NCI-H1694 (cell line): ENCODE measurements at regions not wholly inside any gene's neighbourhood (a gene's known extent, or its start where the extent isn't known, plus 50 kb on each side); places are given as distances from the start of the nearest gene placed in this dataset.
"Not testable (repeated sequence)": the region's sequence is repeated elsewhere in the genome, so short reads cannot be mapped to it uniquely, and the experiment has no call there.

Experiments used
- DNase-seq: peaks from one replicate; lab custom pipeline; 2025; lab: John Stamatoyannopoulos, UW

- no peak for DNase-seq
These were observed 354.1 kb downstream of the KCNJ2 start for GRCh38 chr17:70523426-70523825.

- not testable (repeated sequence) for DNase-seq
These were observed 355.7 kb downstream of the KCNJ2 start for GRCh38 chr17:70525035-70525434.

- DNase-seq, result no peak
These were observed 356.6 kb downstream of the KCNJ2 start for GRCh38 chr17:70525961-70526360.

GRCh38 chr17:70527364-70527888, 358.1 kb downstream of the KCNJ2 start:
- no peak for DNase-seq

GRCh38 chr17:70533427-70533826, 364.1 kb downstream of the KCNJ2 start:
- DNase-seq, result no peak

GRCh38 chr17:70535986-70536385, 366.7 kb downstream of the KCNJ2 start:
- no peak for DNase-seq

- no peak for DNase-seq
These were observed 370.0 kb downstream of the KCNJ2 start for GRCh38 chr17:70539132-70539924.

- DNase-seq, result no peak
These were observed 373.5 kb downstream of the KCNJ2 start for GRCh38 chr17:70542876-70543275.

GRCh38 chr17:70544317-70544716, 375.0 kb downstream of the KCNJ2 start:
- DNase-seq, result no peak

GRCh38 chr17:70552230-70552981, 383.1 kb downstream of the KCNJ2 start:
- peak; percentile 59 for DNase-seq

- no peak for DNase-seq
These were observed 383.6 kb downstream of the KCNJ2 start for GRCh38 chr17:70552982-70553334.

- DNase-seq, result no peak
These were observed 386.4 kb downstream of the KCNJ2 start for GRCh38 chr17:70555723-70556122.

- no peak for DNase-seq
These were observed 389.5 kb downstream of the KCNJ2 start for GRCh38 chr17:70558821-70559220.

GRCh38 chr17:70560471-70560870, 391.1 kb downstream of the KCNJ2 start:
- no peak for DNase-seq

- no peak for DNase-seq
These were observed 392.8 kb downstream of the KCNJ2 start for GRCh38 chr17:70562137-70562536.

- peak; percentile 84 for DNase-seq
These were observed 394.0 kb downstream of the KCNJ2 start for GRCh38 chr17:70563281-70563820.

- no peak for DNase-seq
These were observed 394.8 kb downstream of the KCNJ2 start for GRCh38 chr17:70564006-70564620.

GRCh38 chr17:70569128-70569527, 399.8 kb downstream of the KCNJ2 start:
- DNase-seq, result no peak

- DNase-seq, result no peak
These were observed 408.1 kb downstream of the KCNJ2 start for GRCh38 chr17:70577456-70577855.

- DNase-seq, result no peak
These were observed 412.1 kb downstream of the KCNJ2 start for GRCh38 chr17:70581459-70581858.

GRCh38 chr17:70582777-70583176, 413.4 kb downstream of the KCNJ2 start:
- no peak for DNase-seq

GRCh38 chr17:70584255-70584654, 414.9 kb downstream of the KCNJ2 start:
- no peak for DNase-seq
